HepG2 (cell line): ENCODE measurements at regions not wholly inside any gene's neighbourhood (a gene's known extent, or its start where the extent isn't known, plus 50 kb on each side); places are given as distances from the start of the nearest gene placed in this dataset.

Experiments
- ATAC-seq: fragments of 200-7000 bp; cut with Tn5 transposase; 3 replicates; pipeline ENCODE4 v1.9.1; 2020; ENCODE audit warnings: mild to moderate bottlenecking, moderate library complexity
- BruUV-seq: library from RNA; stranded (reverse); fragments of 400-500 nt; replicated peaks from 2 replicates; lab custom pipeline; 2021; lab: Mats Ljungman, UMichigan
- CTCF ChIA-PET: fragments of 300-600 bp; formaldehyde crosslinking; extraction: SDS; loops from one replicate; lab custom pipeline; 2021; ENCODE audit warnings: low total read pairs, inconsistent platforms, low intra/inter-chr PET ratio; lab: Yijun Ruan, JAX
- POLR2A ChIA-PET: fragments of 350-600 bp; sonication (Branson Sonifier 250); formaldehyde crosslinking; loops from one replicate; lab custom pipeline; 2020; ENCODE audit warnings: antibody characterized with exemption, inconsistent platforms; lab: Yijun Ruan, JAX
- DNase-seq: peaks from one replicate; pipeline ENCODE4 v3.0.0-alpha.2; 2015; ENCODE audit warnings: low spot score
- FAIRE-seq: peaks from 3 replicates; lab custom pipeline; 2011; peaks lifted over from hg19 to GRCh38; lab: Jason Lieb, UNC
- H2AFZ ChIP-seq: one replicate; pipeline ENCODE4 v1.6.1; 2011; ENCODE audit warnings: low read length, inconsistent platforms
- H3K27ac ChIP-seq: fragments of 300-600 bp; 3 replicates; pipeline ENCODE4 v1.8.0; 2011; ENCODE audit warnings: mixed run types, mild to moderate bottlenecking, mixed read lengths, low read length, inconsistent platforms; ENCODE audit not compliant: insufficient read depth; ENCODE audit errors: extremely low read length
- H3K27me3 ChIP-seq, 2 experiments: fragments of 200-600 bp in 1 of 2; 2 replicates in 1 of 2; 3 replicates in 1 of 2; pipeline versions ENCODE4 v1.6.0 to v1.8.0; 2011; ENCODE audit warnings: low read length in 2 of 2, mild to moderate bottlenecking in 2 of 2, moderate library complexity in 2 of 2, inconsistent platforms in 1 of 2; ENCODE audit not compliant: insufficient read depth in 2 of 2, control insufficient read depth in 1 of 2
- H3K36me3 ChIP-seq, 2 experiments: fragments of 200-600 bp in 1 of 2; replicated peaks in 1 of 2; 2 replicates in 1 of 2; 3 replicates in 1 of 2; pipeline versions ENCODE4 v1.5.1 to v1.8.0; 2011; ENCODE audit warnings: low read length in 2 of 2, inconsistent platforms in 1 of 2; ENCODE audit not compliant: insufficient read depth in 2 of 2, control insufficient read depth in 1 of 2
- H3K4me1 ChIP-seq: 2 replicates; pipeline ENCODE4 v1.5.1; 2012; ENCODE audit warnings: low read length, inconsistent platforms; ENCODE audit not compliant: insufficient read depth
- H3K4me2 ChIP-seq: 2 replicates; pipeline ENCODE4 v1.6.0; 2011; ENCODE audit warnings: low read depth, low read length, inconsistent platforms
- H3K4me3 ChIP-seq, 3 experiments: fragments of 200-600 bp in 1 of 3; sonication (generic), shearing (Covaris generic) in 1 of 3; replicated peaks in 1 of 3; 2 replicates each; pipeline ENCODE4 v1.5.1; 2011 to 2016; ENCODE audit warnings: low read length in 3 of 3, inconsistent platforms in 2 of 3, low read depth in 2 of 3, mild to moderate bottlenecking in 2 of 3, control low read depth in 1 of 3, mixed read lengths in 1 of 3; ENCODE audit not compliant: insufficient read depth in 1 of 3
- H3K79me2 ChIP-seq: one replicate; pipeline ENCODE4 v1.6.1; 2011; ENCODE audit warnings: low read length, inconsistent platforms; ENCODE audit not compliant: insufficient read depth
- H3K9ac ChIP-seq: 2 replicates; pipeline ENCODE4 v1.6.0; 2011; ENCODE audit warnings: mild to moderate bottlenecking, low read depth, low read length, inconsistent platforms; ENCODE audit not compliant: insufficient read depth
- H3K9me3 ChIP-seq: 2 replicates; pipeline ENCODE4 v1.5.1; 2012; ENCODE audit warnings: mild to moderate bottlenecking, low read length
- H4K20me1 ChIP-seq: 2 replicates; pipeline ENCODE4 v1.6.0; 2011; ENCODE audit warnings: inconsistent platforms, mild to moderate bottlenecking, low read length, moderate library complexity; ENCODE audit not compliant: insufficient read depth
- KDM5A ChIP-seq: fragments of 200-600 bp; sonication (generic); IDR thresholded peaks from 2 replicates; pipeline ENCODE4 v1.7.0; 2018; ENCODE audit warnings: antibody characterized with exemption, mild to moderate bottlenecking, low read length, borderline replicate concordance
- MZF1 ChIP-seq: sonication (generic); formaldehyde crosslinking; IDR thresholded peaks from 2 replicates; pipeline ENCODE4 v1.8.1; 2023; ENCODE audit warnings: mild to moderate bottlenecking, missing genetic modification reagents, borderline replicate concordance
- RBM22 ChIP-seq: fragments of 200-400 bp; formaldehyde crosslinking; optimal IDR thresholded peaks from 2 replicates; pipeline ENCODE3; 2017; ENCODE audit warnings: mild to moderate bottlenecking, low read length, moderate library complexity
- ZBTB34 ChIP-seq: sonication (generic); formaldehyde crosslinking; IDR thresholded peaks from 2 replicates; pipeline ENCODE4 v1.8.0; 2022; ENCODE audit warnings: mild to moderate bottlenecking, missing genetic modification reagents
- ZFP1 ChIP-seq: IDR thresholded peaks from 2 replicates; pipeline ENCODE4 v1.6.1; 2016
- ZNF124 ChIP-seq: sonication (generic); formaldehyde crosslinking; IDR thresholded peaks from 2 replicates; pipeline ENCODE4 v1.4.0; 2020; ENCODE audit warnings: missing genetic modification reagents
- ZNF253 ChIP-seq: sonication (generic); formaldehyde crosslinking; IDR thresholded peaks from 2 replicates; pipeline ENCODE4 v1.8.0; 2022; ENCODE audit warnings: mild to moderate bottlenecking, missing genetic modification reagents, borderline replicate concordance
- ZNF333 ChIP-seq: sonication (generic); formaldehyde crosslinking; IDR thresholded peaks from 2 replicates; pipeline ENCODE4 v1.4.0; 2020; ENCODE audit warnings: mild to moderate bottlenecking, missing genetic modification reagents, borderline replicate concordance
- ZNF430 ChIP-seq: sonication (generic); formaldehyde crosslinking; IDR thresholded peaks from 2 replicates; pipeline ENCODE4 v1.9.0; 2021; ENCODE audit warnings: mild to moderate bottlenecking, missing genetic modification reagents
- ZSCAN21 ChIP-seq: sonication (generic); formaldehyde crosslinking; IDR thresholded peaks from 2 replicates; pipeline ENCODE4 v1.8.0; 2022; ENCODE audit warnings: mild to moderate bottlenecking, missing genetic modification reagents, moderate library complexity, borderline replicate concordance
- in situ Hi-C: cut with HindIII; loops from 2 replicates; pipeline ENCODE4 v1.10.0; 2017; ENCODE audit warnings: low pct_unique_long_range_greater_than_20kb; ENCODE audit not compliant: extremely low pct_ligation_motif_present
- intact Hi-C: fragments of 100-400 bp; cut with micrococcal nuclease; formaldehyde crosslinking; loops from one replicate; pipeline ENCODE4 v1.10.0; 2022; ENCODE audit not compliant: unreplicated experiment
- TF ChIP-seq, protein P1 (sequence below): sonication (generic); formaldehyde crosslinking; IDR thresholded peaks from 2 replicates; pipeline ENCODE4 v1.4.0; 2020; ENCODE audit warnings: missing genetic modification reagents, mild to moderate bottlenecking, borderline replicate concordance

- intact Hi-C loops (no loop called here), in situ Hi-C loops (no loop called here)
- no TSS peak for BruUV-seq
- Histone ChIP-seq H3K9ac (no peak overlapping the region), H2AFZ (no peak overlapping the region), H3K36me3 (no peaks in the 10 kb centered on the region), H3K79me2 (no peaks in the 10 kb centered on the region), H3K9me3 (no peaks in the 10 kb centered on the region; the same call in 1 of the 2 replicates), H4K20me1 (no peaks in the 10 kb centered on the region), H3K27ac (no peak overlapping the region), H3K4me1 (no peaks in the 10 kb centered on the region), H3K4me3 (no peak overlapping the region), H3K4me2 (no peak overlapping the region), H3K27me3 (no peaks in the 10 kb centered on the region)
- ATAC-seq (no peak), FAIRE-seq (no peak), DNase-seq (no peak)
- ChIA-PET CTCF (no interaction called here), POLR2A (no interaction called here)
- TF ChIP-seq RBM22 (no peak), ZNF430 (no peak), MZF1 (no peak), ZNF333 (no peak), ZNF253 (CRISPR knock-in tag) (no peak), ZFP1 (no peak), KDM5A (no peak), ZSCAN21 (CRISPR knock-in tag) (no peak), ZBTB34 (CRISPR knock-in tag) (no peak), ZNF124 (CRISPR knock-in tag) (no peak)
- TF ChIP-seq, protein P1, sequence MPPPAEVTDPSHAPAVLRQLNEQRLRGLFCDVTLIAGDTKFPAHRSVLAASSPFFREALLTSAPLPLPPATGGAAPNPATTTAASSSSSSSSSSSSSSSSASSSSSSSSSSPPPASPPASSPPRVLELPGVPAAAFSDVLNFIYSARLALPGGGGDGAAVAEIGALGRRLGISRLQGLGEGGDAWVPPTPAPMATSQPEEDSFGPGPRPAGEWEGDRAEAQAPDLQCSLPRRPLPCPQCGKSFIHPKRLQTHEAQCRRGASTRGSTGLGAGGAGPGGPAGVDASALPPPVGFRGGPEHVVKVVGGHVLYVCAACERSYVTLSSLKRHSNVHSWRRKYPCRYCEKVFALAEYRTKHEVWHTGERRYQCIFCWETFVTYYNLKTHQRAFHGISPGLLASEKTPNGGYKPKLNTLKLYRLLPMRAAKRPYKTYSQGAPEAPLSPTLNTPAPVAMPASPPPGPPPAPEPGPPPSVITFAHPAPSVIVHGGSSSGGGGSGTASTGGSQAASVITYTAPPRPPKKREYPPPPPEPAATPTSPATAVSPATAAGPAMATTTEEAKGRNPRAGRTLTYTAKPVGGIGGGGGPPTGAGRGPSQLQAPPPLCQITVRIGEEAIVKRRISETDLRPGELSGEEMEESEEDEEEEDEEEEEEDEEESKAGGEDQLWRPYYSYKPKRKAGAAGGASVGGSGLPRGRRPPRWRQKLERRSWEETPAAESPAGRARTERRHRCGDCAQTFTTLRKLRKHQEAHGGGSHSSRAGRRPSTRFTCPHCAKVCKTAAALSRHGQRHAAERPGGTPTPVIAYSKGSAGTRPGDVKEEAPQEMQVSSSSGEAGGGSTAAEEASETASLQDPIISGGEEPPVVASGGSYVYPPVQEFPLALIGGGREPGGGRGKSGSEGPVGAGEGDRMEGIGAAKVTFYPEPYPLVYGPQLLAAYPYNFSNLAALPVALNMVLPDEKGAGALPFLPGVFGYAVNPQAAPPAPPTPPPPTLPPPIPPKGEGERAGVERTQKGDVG (CRISPR knock-in tag), result no peak
These were observed 443.7 kb upstream of the CWC22 start for GRCh38 chr2:180450841-180451240.
